B cell (primary cell): ENCODE measurements at regions not wholly inside any gene's neighbourhood (a gene's known extent, or its start where the extent isn't known, plus 50 kb on each side); places are given as distances from the start of the nearest gene placed in this dataset. TPM values are rescaled to one million over a fixed set of nuclear protein-coding genes. Genes with fewer than 3 reads are reported as not detected.

Experiments
- ATAC-seq: fragments of 200-7000 bp; cut with Tn5 transposase; one replicate; pipeline ENCODE4 v1.10.0; 2021; ENCODE audit warnings: low read depth, mild to moderate bottlenecking, moderate number of reproducible peaks, moderate library complexity
- CTCF ChIA-PET: fragments of 350-600 bp; sonication (Branson Sonifier 250); formaldehyde crosslinking; loops from one replicate; lab custom pipeline; 2021; ENCODE audit warnings: antibody characterized with exemption, inconsistent platforms; lab: Charles Lee
- POLR2A ChIA-PET: fragments of 350-600 bp; sonication (Branson Sonifier 250); formaldehyde crosslinking; loops from one replicate; lab custom pipeline; 2021; ENCODE audit warnings: antibody characterized with exemption; lab: Charles Lee
- DNase-seq: peaks from one replicate; pipeline ENCODE4 v3.0.0; 2013
- H2AFZ ChIP-seq: 2 replicates; pipeline ENCODE4 v1.6.1; 2012; ENCODE audit warnings: mild to moderate bottlenecking, low read depth, low read length; ENCODE audit not compliant: insufficient read depth, poor library complexity, severe bottlenecking
- H3K27ac ChIP-seq, 2 donors: 1 replicate in 1 of 2; 2 replicates in 1 of 2; pipeline ENCODE4 v1.5.1; 2012 to 2013; ENCODE audit warnings: low read length in 2 of 2, mild to moderate bottlenecking in 2 of 2, moderate library complexity in 1 of 2
- H3K27me3 ChIP-seq, 4 experiments: fragments of 200-600 bp in 1 of 4; sonication (generic) in 1 of 4; replicated peaks in 1 of 4; 1 replicate in 2 of 4; 2 replicates in 2 of 4; pipeline versions ENCODE4 v1.6.1 to v1.7.0; 2013 to 2016; ENCODE audit warnings: low read length in 3 of 4, mild to moderate bottlenecking in 2 of 4, mixed read lengths in 1 of 4, moderate library complexity in 1 of 4; ENCODE audit not compliant: insufficient read depth in 4 of 4, control insufficient read depth in 3 of 4; ENCODE audit errors: control extremely low read depth in 1 of 4
- H3K36me3 ChIP-seq, 2 experiments: replicated peaks in 1 of 2; 1 replicate in 1 of 2; 2 replicates in 1 of 2; pipeline versions ENCODE4 v1.6.1 to v1.7.1; 2013; ENCODE audit warnings: low read length in 1 of 2; ENCODE audit not compliant: insufficient read depth in 2 of 2, control insufficient read depth in 1 of 2; ENCODE audit errors: control extremely low read depth in 1 of 2, extremely low read depth in 1 of 2
- H3K4me1 ChIP-seq, 2 donors: fragments of 200-600 bp in 1 of 2; sonication (generic) in 1 of 2; 1 replicate in 1 of 2; 2 replicates in 1 of 2; pipeline versions ENCODE4 v1.5.1 to v1.6.1; 2013 to 2017; ENCODE audit warnings: low read length in 2 of 2; ENCODE audit not compliant: control insufficient read depth in 2 of 2, insufficient read depth in 2 of 2
- H3K4me2 ChIP-seq: replicated peaks from 2 replicates; pipeline ENCODE3; 2012; ENCODE audit warnings: mild to moderate bottlenecking, low read depth, low read length; ENCODE audit not compliant: poor library complexity, severe bottlenecking
- H3K4me3 ChIP-seq, 5 experiments: fragments of 200-600 bp in 1 of 5; sonication (generic) in 1 of 5; 1 replicate in 3 of 5; 2 replicates in 2 of 5; pipeline versions ENCODE4 v1.5.1 to v1.7.0; 2011 to 2016; ENCODE audit warnings: low read length in 4 of 5, mild to moderate bottlenecking in 4 of 5, low read depth in 2 of 5, control low read depth in 1 of 5, moderate library complexity in 1 of 5; ENCODE audit not compliant: insufficient read depth in 1 of 5; ENCODE audit errors: control extremely low read depth in 1 of 5, extremely low read depth in 1 of 5
- H3K79me2 ChIP-seq: fragments of 200-600 bp; sonication (generic); one replicate; pipeline ENCODE4 v1.6.0; 2016; ENCODE audit warnings: low read length; ENCODE audit not compliant: control insufficient read depth, insufficient read depth
- H3K9ac ChIP-seq: fragments of 200-600 bp; sonication (generic); 2 replicates; pipeline ENCODE4 v1.6.1; 2017; ENCODE audit warnings: mild to moderate bottlenecking, low read length, moderate library complexity
- H3K9me3 ChIP-seq, 3 donors: one replicate each; pipeline versions ENCODE4 v1.6.1 to v1.7.1; 2013; ENCODE audit warnings: low read length in 2 of 3; ENCODE audit not compliant: control insufficient read depth in 2 of 3, insufficient read depth in 1 of 3; ENCODE audit errors: control extremely low read depth in 1 of 3
- H4K20me1 ChIP-seq: 2 replicates; pipeline ENCODE4 v1.6.0; 2012; ENCODE audit warnings: mild to moderate bottlenecking, low read length; ENCODE audit not compliant: insufficient read depth, control insufficient read depth, poor library complexity, severe bottlenecking
- H3K27ac Mint-ChIP-seq: one replicate; pipeline ENCODE4 v1.8.0; 2021; ENCODE audit warnings: mixed read lengths
- H3K27me3 Mint-ChIP-seq: one replicate; pipeline ENCODE4 v1.8.0; 2021; ENCODE audit warnings: mixed read lengths
- H3K4me1 Mint-ChIP-seq: one replicate; pipeline ENCODE4 v1.8.0; 2021; ENCODE audit warnings: mixed read lengths
- H3K4me3 Mint-ChIP-seq: one replicate; pipeline ENCODE4 v1.8.0; 2021; ENCODE audit warnings: mixed read lengths
- H3K9me3 Mint-ChIP-seq: one replicate; pipeline ENCODE4 v1.8.0; 2022; ENCODE audit warnings: mixed read lengths; ENCODE audit not compliant: insufficient read depth
- CTCF ChIP-seq: fragments of 200-600 bp; IDR thresholded peaks from one replicate; pipeline ENCODE4 v1.8.0; 2022; ENCODE audit warnings: antibody characterized with exemption, mild to moderate bottlenecking
- EZH2 ChIP-seq: IDR thresholded peaks from 2 replicates; pipeline ENCODE4 v1.6.1; 2012; ENCODE audit warnings: borderline replicate concordance, low read depth, mild to moderate bottlenecking, moderate library complexity, low read length; ENCODE audit not compliant: insufficient read depth, poor library complexity, severe bottlenecking
- WGBS: methylation state at CpG from one replicate; pipeline ENCODE4 v1.1.5; 2013; ENCODE audit warnings: missing lambda C conversion rate; ENCODE audit not compliant: insufficient coverage; 5-methylcytosine and 5-hydroxymethylcytosine counted together
- intact Hi-C: fragments of 100-400 bp; cut with micrococcal nuclease; formaldehyde crosslinking; loops from one replicate; pipeline ENCODE4 v1.10.0; 2022
- small RNA-seq: library from RNA; depleted of rRNA; stranded (forward); fragments of <200 nt; gene quantifications from one replicate; pipeline ENCODE3, GENCODE V24; 2012; ENCODE audit warnings: low replicate concordance, low read depth; ENCODE audit not compliant: insufficient read length

- no peaks in the 10 kb centered on the region for H3K36me3 ChIP-seq
- Mint-ChIP-seq H3K27me3 (peaks cover 23% of the 10 kb centered on the region), H3K4me3 (no peak overlapping the region), H3K9me3 (peaks cover 6% of the 10 kb centered on the region), H3K4me1 (peaks cover 6% of the 10 kb centered on the region), H3K27ac (no peak overlapping the region)
- 100% methylated on average over 1 of the region's 1 CpG for WGBS
- peaks cover 0 to 4% (median 0%) of the 10 kb centered on the region in 4 experiments for H3K27me3 ChIP-seq
- H3K79me2 ChIP-seq: no peaks in the 10 kb centered on the region
- ChIA-PET CTCF (no interaction called here), POLR2A (no interaction called here)
- intact Hi-C loops: no loop called here
- ATAC-seq: no peak
- no peak overlapping the region for H3K4me2 ChIP-seq
- H3K27ac ChIP-seq: no peak overlapping the region
- no peak overlapping the region for H3K4me3 ChIP-seq
- TF ChIP-seq EZH2 (no peak), CTCF (no peak)
- H2AFZ ChIP-seq: no peak overlapping the region
- DNase-seq: no peak
- H3K9me3 ChIP-seq: peaks cover 0 to 18% (median 16%) of the 10 kb centered on the region in 3 donors
- H4K20me1 ChIP-seq: no peaks in the 10 kb centered on the region
- H3K9ac ChIP-seq: no peak overlapping the region
- no peaks in the 10 kb centered on the region for H3K4me1 ChIP-seq
These were observed 56.4 kb upstream of the GOLIM4 start for GRCh38 chr3:168152149-168152548.

Small RNA genes in the stretch of these regions (small RNA-seq; reads per million reads assigned to genes)
- gene MIR551B (not detected), gene RNU2-20P (1.5 reads per million)
